ENCODE measurements at regions not wholly inside any gene's neighbourhood (a gene's known extent, or its start where the extent isn't known, plus 50 kb on each side); places are given as distances from the start of the nearest gene placed in this dataset.
"Not testable (repeated sequence)": the region's sequence is repeated elsewhere in the genome, so short reads cannot be mapped to it uniquely, and the experiment has no call there.

DNA sequence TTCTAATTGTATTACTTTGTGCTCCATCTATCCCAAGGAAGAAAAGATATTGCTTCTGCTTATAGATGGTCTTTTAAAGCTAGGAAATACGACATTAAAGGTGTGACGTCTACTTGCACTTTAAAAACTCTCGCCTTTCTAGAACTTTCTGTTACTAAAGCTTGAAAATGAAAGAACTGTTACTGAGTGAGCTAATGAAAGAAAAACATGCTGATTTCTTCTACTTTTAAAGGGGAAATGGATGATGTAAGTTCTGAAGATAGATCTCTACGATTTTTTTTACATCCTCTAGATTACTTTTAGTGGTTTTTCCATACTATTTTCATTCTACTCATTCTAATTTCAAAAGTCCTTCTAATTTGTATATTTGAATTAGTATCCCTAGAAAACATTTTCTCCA, 387.5 kb downstream of the USP25 start:
- no peak for DNase-seq (ENCODE audit: low spot score in 2 of 2)
- Histone ChIP-seq H3K4me1 (peaks cover 0 to 16% (median 0%) of the 10 kb centered on the region in 4 donors), H3K27ac (peak overlapping the region in 3 of 4 donors; percentile 37 to 56 (median 51)), H3K27me3 (no peaks in the 10 kb centered on the region), H3K36me3 (no peaks in the 10 kb centered on the region), H3K4me3 (peak overlapping the region in 1 of 4 donors; percentile 6), H3K9me3 (peaks cover 0 to 15% (median 0%) of the 10 kb centered on the region in 4 donors)
- peak in 1 of 2 donors; percentile 5 for TF ChIP-seq EP300 (IDR thresholded peaks at IDR 0.05)
- TF ChIP-seq POLR2A (IDR thresholded peaks at IDR 0.05), result no peak
- 53 to 60% methylated on average over 4 of the region's 4 CpGs for WGBS, 2 donors

GRCh38 chr21:16117851-16118590, 388.2 kb downstream of the USP25 start:
- 48 to 50% methylated on average over 8 of the region's 8 CpGs for WGBS, 2 donors
- peaks cover 0 to 12% (median 0%) of the 10 kb centered on the region in 4 donors for H3K4me1 ChIP-seq
- H3K9me3 ChIP-seq, result peaks cover 0 to 21% (median 0%) of the 10 kb centered on the region in 4 donors
- H3K4me3 ChIP-seq, result peak overlapping the region in 1 of 4 donors; percentile 6
- no peak for DNase-seq (ENCODE audit: low spot score in 2 of 2)
- H3K36me3 ChIP-seq, result no peaks in the 10 kb centered on the region
- H3K27ac ChIP-seq, result peak overlapping the region in 3 of 4 donors; percentile 51 to 70 (median 56)
- no peaks in the 10 kb centered on the region for H3K27me3 ChIP-seq
- no peak for TF ChIP-seq EP300 (IDR thresholded peaks at IDR 0.05)
- no peak for TF ChIP-seq POLR2A (IDR thresholded peaks at IDR 0.05)
- no peak for TF ChIP-seq CTCF (IDR thresholded peaks at IDR 0.05)

DNA sequence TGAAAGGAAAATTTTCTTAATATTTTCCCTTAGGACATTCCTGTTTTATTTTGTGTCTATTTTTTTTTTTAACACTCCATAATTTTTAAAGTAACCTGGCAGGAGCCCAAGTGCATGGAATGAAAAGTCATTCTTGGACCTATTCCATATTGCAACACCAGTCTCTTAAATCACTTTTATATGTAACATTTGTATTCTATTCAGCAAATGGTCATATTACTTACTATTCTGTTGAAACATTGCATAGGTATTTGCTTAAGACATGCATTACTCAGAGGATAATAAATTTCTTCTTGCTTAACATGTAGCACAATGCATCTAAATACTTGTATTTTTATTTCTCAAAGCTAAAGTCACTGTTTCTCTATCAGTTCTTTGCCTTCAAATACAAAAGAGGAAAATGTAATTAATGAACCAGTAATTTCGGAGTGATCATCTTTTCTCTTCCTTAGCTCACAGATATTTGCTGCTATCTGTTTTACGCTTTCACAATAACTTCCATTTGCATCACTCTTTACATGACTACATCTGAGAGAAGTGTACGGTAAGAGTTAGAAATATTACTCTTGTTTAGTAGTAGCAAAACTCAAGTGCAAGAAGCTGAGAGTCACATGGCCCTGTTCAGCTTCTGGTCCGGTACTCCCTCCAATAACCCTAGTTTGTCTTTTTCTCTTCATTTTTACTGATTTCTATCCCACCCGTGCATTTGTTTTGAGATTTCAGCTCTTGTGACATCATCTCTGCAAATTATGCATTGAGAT, 394.8 kb downstream of the USP25 start:
- peak overlapping the region in 1 of 4 donors; percentile 20 for H3K27ac ChIP-seq
- DNase-seq (ENCODE audit: low spot score in 2 of 2), result peak in 1 of 2 donors; percentile 43
- peaks cover 0 to 4% (median 0%) of the 10 kb centered on the region in 4 donors for H3K4me1 ChIP-seq
- 82 to 85% methylated on average over 5 of the region's 5 CpGs for WGBS, 2 donors
- no peaks in the 10 kb centered on the region for H3K36me3 ChIP-seq
- H3K27me3 ChIP-seq, result no peaks in the 10 kb centered on the region
- peaks cover 0 to 10% (median 0%) of the 10 kb centered on the region in 4 donors for H3K9me3 ChIP-seq
- H3K4me3 ChIP-seq, result no peak overlapping the region
- no peak for TF ChIP-seq CTCF (IDR thresholded peaks at IDR 0.05)
- peak in 1 of 2 donors; percentile 45 for TF ChIP-seq EP300 (IDR thresholded peaks at IDR 0.05)

DNA sequence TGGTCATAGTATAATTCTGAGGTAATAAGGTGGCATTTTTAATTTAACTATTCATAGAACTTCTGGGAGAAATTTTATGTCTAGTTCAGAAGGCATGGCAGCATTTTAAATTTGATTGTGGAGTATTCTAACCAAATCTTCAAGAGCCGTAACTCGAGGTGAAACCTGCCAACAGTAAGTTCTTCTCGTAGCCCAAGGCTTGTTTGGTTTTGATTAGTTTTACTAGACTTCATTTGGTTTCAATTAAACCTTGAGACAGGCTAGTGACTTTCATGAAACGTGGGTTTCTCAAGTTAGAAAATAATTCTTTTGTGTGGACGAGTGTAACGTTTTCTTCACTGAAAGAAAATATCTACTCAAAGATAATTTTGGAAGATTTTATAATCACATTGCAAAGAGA, 395.5 kb downstream of the USP25 start:
- TF ChIP-seq CTCF (IDR thresholded peaks at IDR 0.05) (no peak), EP300 (IDR thresholded peaks at IDR 0.05) (no peak), POLR2A (IDR thresholded peaks at IDR 0.05) (no peak)
- DNase-seq (ENCODE audit: low spot score in 2 of 2), result no peak
- Histone ChIP-seq H3K36me3 (no peaks in the 10 kb centered on the region), H3K27me3 (no peaks in the 10 kb centered on the region), H3K9me3 (peaks cover 0 to 10% (median 0%) of the 10 kb centered on the region in 4 donors), H3K4me1 (peaks cover 0 to 4% (median 0%) of the 10 kb centered on the region in 4 donors), H3K4me3 (no peak overlapping the region), H3K27ac (peak overlapping the region in 1 of 4 donors; percentile 20)
- WGBS, 2 donors, result 73 to 84% methylated on average over 6 of the region's 6 CpGs

GRCh38 chr21:16132453-16132852, 402.7 kb downstream of the USP25 start:
- H3K27ac ChIP-seq; H3K36me3 ChIP-seq; DNase-seq (ENCODE audit: low spot score in 2 of 2); H3K4me1 ChIP-seq; H3K27me3 ChIP-seq; H3K4me3 ChIP-seq: not testable (repeated sequence)
- 87 to 94% methylated on average over 3 to 8 of the region's 8 CpGs for WGBS, 2 donors
- H3K9me3 ChIP-seq, result peaks cover 0 to 10% (median 0%) of the 10 kb centered on the region in 4 donors

- H3K4me1 ChIP-seq, result no peaks in the 10 kb centered on the region
- no peaks in the 10 kb centered on the region for H3K27me3 ChIP-seq
- WGBS, 2 donors, result 96% methylated on average over 7 to 11 of the region's 11 CpGs
- H3K36me3 ChIP-seq, result no peaks in the 10 kb centered on the region
- TF ChIP-seq POLR2A (IDR thresholded peaks at IDR 0.05), result no peak
- TF ChIP-seq CTCF (IDR thresholded peaks at IDR 0.05), result no peak
- TF ChIP-seq EP300 (IDR thresholded peaks at IDR 0.05), result no peak
- DNase-seq (ENCODE audit: low spot score in 2 of 2), result no peak
- H3K9me3 ChIP-seq, result peaks cover 0 to 10% (median 0%) of the 10 kb centered on the region in 4 donors
- no peak overlapping the region for H3K27ac ChIP-seq
- no peak overlapping the region for H3K4me3 ChIP-seq
Measured at GRCh38 chr21:16133248-16133647, 403.5 kb downstream of the USP25 start.
